Suprapubic skin (tissue), 3 donors: ENCODE measurements at regions not wholly inside any gene's neighbourhood (a gene's known extent, or its start where the extent isn't known, plus 50 kb on each side); places are given as distances from the start of the nearest gene placed in this dataset.

Source experiments
- EP300 ChIP-seq: sonication (generic); formaldehyde crosslinking; IDR thresholded peaks from one replicate; pipeline ENCODE4 v1.6.1; 2017; ENCODE audit warnings: antibody characterized with exemption
- TF ChIP-seq, protein P1 (sequence below), 2 donors: fragments of 200-600 bp in 1 of 2; fragments of 450-650 bp in 1 of 2; sonication (generic) in 1 of 2; IDR thresholded peaks; one replicate each; pipeline ENCODE4 v1.5.1; 2016 to 2019; ENCODE audit warnings: antibody characterized with exemption in 2 of 2, mild to moderate bottlenecking in 1 of 2, moderate library complexity in 1 of 2

DNA sequence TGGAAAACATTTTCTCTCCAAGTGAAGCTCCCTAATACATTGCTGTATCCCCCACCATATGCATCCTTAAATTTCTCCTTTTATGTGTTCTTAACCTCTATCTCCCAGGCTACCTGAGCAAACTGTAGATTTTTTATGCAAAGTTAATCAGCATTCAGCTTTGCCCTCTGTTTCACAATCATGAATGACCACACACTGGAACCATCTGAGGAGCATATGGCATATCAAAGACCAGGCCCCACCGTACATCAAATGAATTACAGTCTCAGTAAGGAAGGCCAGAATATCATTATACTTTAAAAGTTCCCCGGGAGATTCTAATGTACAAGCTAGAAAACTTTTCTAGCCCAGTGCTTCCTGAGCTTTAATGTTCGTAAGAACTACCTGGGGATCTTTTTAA is 115.5 kb upstream of the NECTIN3 start:
- no peak for TF ChIP-seq EP300
- TF ChIP-seq, protein P1, sequence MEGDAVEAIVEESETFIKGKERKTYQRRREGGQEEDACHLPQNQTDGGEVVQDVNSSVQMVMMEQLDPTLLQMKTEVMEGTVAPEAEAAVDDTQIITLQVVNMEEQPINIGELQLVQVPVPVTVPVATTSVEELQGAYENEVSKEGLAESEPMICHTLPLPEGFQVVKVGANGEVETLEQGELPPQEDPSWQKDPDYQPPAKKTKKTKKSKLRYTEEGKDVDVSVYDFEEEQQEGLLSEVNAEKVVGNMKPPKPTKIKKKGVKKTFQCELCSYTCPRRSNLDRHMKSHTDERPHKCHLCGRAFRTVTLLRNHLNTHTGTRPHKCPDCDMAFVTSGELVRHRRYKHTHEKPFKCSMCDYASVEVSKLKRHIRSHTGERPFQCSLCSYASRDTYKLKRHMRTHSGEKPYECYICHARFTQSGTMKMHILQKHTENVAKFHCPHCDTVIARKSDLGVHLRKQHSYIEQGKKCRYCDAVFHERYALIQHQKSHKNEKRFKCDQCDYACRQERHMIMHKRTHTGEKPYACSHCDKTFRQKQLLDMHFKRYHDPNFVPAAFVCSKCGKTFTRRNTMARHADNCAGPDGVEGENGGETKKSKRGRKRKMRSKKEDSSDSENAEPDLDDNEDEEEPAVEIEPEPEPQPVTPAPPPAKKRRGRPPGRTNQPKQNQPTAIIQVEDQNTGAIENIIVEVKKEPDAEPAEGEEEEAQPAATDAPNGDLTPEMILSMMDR (IDR thresholded peaks at IDR 0.05) = no peak
